GM18508 (cell line): ENCODE measurements at regions not wholly inside any gene's neighbourhood (a gene's known extent, or its start where the extent isn't known, plus 50 kb on each side); places are given as distances from the start of the nearest gene placed in this dataset.

Source experiments
- ATAC-seq: cut with Tn5 transposase; IDR thresholded peaks from one replicate; pipeline ENCODE4 v1.9.1; 2021; ENCODE audit warnings: moderate number of reproducible peaks; ENCODE audit not compliant: insufficient read depth, unreplicated experiment

- no peak for ATAC-seq
Observed at GRCh38 chr9:29939559-29939958, 2366.3 kb upstream of the C9orf72 start.

GRCh38 chr9:29945012-29945411, 2371.7 kb upstream of the C9orf72 start:
- ATAC-seq, result no peak

GRCh38 chr9:29958469-29958868, 2385.2 kb upstream of the C9orf72 start:
- ATAC-seq, result no peak

- ATAC-seq, result no peak
Observed at GRCh38 chr9:29965834-29966233, 2392.6 kb upstream of the C9orf72 start.

- no peak for ATAC-seq
Observed at GRCh38 chr9:29966247-29966646, 2393.0 kb upstream of the C9orf72 start.

GRCh38 chr9:29968831-29969230, 2395.6 kb upstream of the C9orf72 start:
- no peak for ATAC-seq

- ATAC-seq, result no peak
Observed at GRCh38 chr9:29969408-29969807, 2396.1 kb upstream of the C9orf72 start.

- no peak for ATAC-seq
Observed at GRCh38 chr9:29969856-29970647, 2396.8 kb upstream of the C9orf72 start.

GRCh38 chr9:29974197-29974596, 2400.9 kb upstream of the C9orf72 start:
- no peak for ATAC-seq

- ATAC-seq, result no peak
Observed at GRCh38 chr9:29976981-29977380, 2403.7 kb upstream of the C9orf72 start.

- no peak for ATAC-seq
Observed at GRCh38 chr9:29981013-29981412, 2403.4 kb upstream of the ACO1 start.

- ATAC-seq, result no peak
Observed at GRCh38 chr9:29999645-30000044, 2384.8 kb upstream of the ACO1 start.

GRCh38 chr9:30010691-30011090, 2373.8 kb upstream of the ACO1 start:
- ATAC-seq, result no peak

GRCh38 chr9:30012622-30013021, 2371.8 kb upstream of the ACO1 start:
- ATAC-seq, result no peak

- no peak for ATAC-seq
Observed at GRCh38 chr9:30015073-30015472, 2369.4 kb upstream of the ACO1 start.

GRCh38 chr9:30020161-30020560, 2364.3 kb upstream of the ACO1 start:
- no peak for ATAC-seq

GRCh38 chr9:30035761-30036160, 2348.7 kb upstream of the ACO1 start:
- ATAC-seq, result no peak

GRCh38 chr9:30036558-30036957, 2347.9 kb upstream of the ACO1 start:
- ATAC-seq, result no peak

- no peak for ATAC-seq
Observed at GRCh38 chr9:30039712-30040111, 2344.7 kb upstream of the ACO1 start.

GRCh38 chr9:30048396-30048795, 2336.0 kb upstream of the ACO1 start:
- ATAC-seq, result no peak

- ATAC-seq, result no peak
Observed at GRCh38 chr9:30058463-30058862, 2326.0 kb upstream of the ACO1 start.

GRCh38 chr9:30060976-30061375, 2323.5 kb upstream of the ACO1 start:
- ATAC-seq, result no peak
